ENCODE measurements at regions not wholly inside any gene's neighbourhood (a gene's known extent, or its start where the extent isn't known, plus 50 kb on each side); places are given as distances from the start of the nearest gene placed in this dataset.
A peak's percentile ranks its signal among the peaks of the same experiment; 100 is the strongest.

GRCh38 chr9:109561137-109561536 is 63.0 kb upstream of the PTPN3 start:
- Histone ChIP-seq H3K36me3 (no peaks in the 10 kb centered on the region), H3K4me1 (peaks cover 0 to 8% (median 0%) of the 10 kb centered on the region in 12 donors), H3K4me3 (no peak overlapping the region), H3K27me3 (peaks cover 0 to 9% (median 0%) of the 10 kb centered on the region in 9 donors), H3K9me3 (no peaks in the 10 kb centered on the region), H3K27ac (peak overlapping the region in 6 of 12 donors; percentile 52 to 78 (median 64))
- intact Hi-C loops (cut with DNase I): no loop called here
- 51 to 62% (median 61%) methylated on average over 4 of the region's 4 CpGs for WGBS, 4 donors
- ATAC-seq (no peak), DNase-seq (no peak)
- TF ChIP-seq POLR2A (IDR thresholded peaks at IDR 0.05): no peak
- no peak for TF ChIP-seq CTCF (IDR thresholded peaks at IDR 0.05)

- TF ChIP-seq CTCF (IDR thresholded peaks at IDR 0.05) (no peak), POLR2A (IDR thresholded peaks at IDR 0.05) (no peak)
- Histone ChIP-seq H3K27ac (no peak overlapping the region), H3K36me3 (no peaks in the 10 kb centered on the region), H3K27me3 (peaks cover 0 to 15% (median 3%) of the 10 kb centered on the region in 9 donors), H3K4me1 (peaks cover 0 to 8% (median 0%) of the 10 kb centered on the region in 12 donors), H3K4me3 (no peak overlapping the region), H3K9me3 (peaks cover 0 to 7% (median 0%) of the 10 kb centered on the region in 12 donors)
- ATAC-seq (peak in 1 of 4 donors; percentile 22), DNase-seq (no peak)
- intact Hi-C loops (cut with DNase I): no loop called here
- 78 to 92% (median 82%) methylated on average over 2 of the region's 2 CpGs for WGBS, 4 donors
Observed at GRCh38 chr9:109568089-109568488, 70.0 kb upstream of the PTPN3 start.

- H3K27me3 ChIP-seq: peaks cover 0 to 15% (median 3%) of the 10 kb centered on the region in 9 donors
- TF ChIP-seq POLR2A (IDR thresholded peaks at IDR 0.05) (no peak), CTCF (IDR thresholded peaks at IDR 0.05) (no peak)
- peaks cover 0 to 8% (median 0%) of the 10 kb centered on the region in 12 donors for H3K4me1 ChIP-seq
- peaks cover 0 to 7% (median 0%) of the 10 kb centered on the region in 12 donors for H3K9me3 ChIP-seq
- peak overlapping the region in 3 of 12 donors; percentile 2 to 35 (median 26) for H3K27ac ChIP-seq
- H3K4me3 ChIP-seq: no peak overlapping the region
- no peaks in the 10 kb centered on the region for H3K36me3 ChIP-seq
- DNase-seq: peak in 4 of 5 donors; percentile 24 to 83 (median 52)
- peak; percentile 93 to 98 (median 94) for ATAC-seq
- intact Hi-C loops (cut with DNase I): no loop called here
- WGBS, 4 donors: 50 to 67% (median 56%) methylated on average over 1 to 2 of the region's 2 CpGs
Observed at GRCh38 chr9:109568568-109569210, 70.6 kb upstream of the PTPN3 start.

GRCh38 chr9:109574061-109574882 is 76.2 kb upstream of the PTPN3 start:
- peak in 2 of 5 donors; percentile 29 to 51 for DNase-seq
- intact Hi-C loops (cut with DNase I): loop anchor here (1.0 to 10.0 kb wide), 16 partner anchors 78 to 1051 kb away; no protein-coding TSS in a partner anchor

More at GRCh38 chr9:109574061-109574882, 76.2 kb upstream of the PTPN3 start:
- TF ChIP-seq CTCF (IDR thresholded peaks at IDR 0.05) (peak; percentile 48 to 80 (median 70)), POLR2A (IDR thresholded peaks at IDR 0.05) (no peak)
- Histone ChIP-seq H3K36me3 (no peaks in the 10 kb centered on the region), H3K9me3 (peaks cover 0 to 7% (median 0%) of the 10 kb centered on the region in 12 donors), H3K4me3 (no peak overlapping the region), H3K27ac (no peak overlapping the region), H3K27me3 (no peaks in the 10 kb centered on the region), H3K4me1 (peaks cover 0 to 4% (median 0%) of the 10 kb centered on the region in 12 donors)
- peak; percentile 71 to 81 (median 74) for ATAC-seq
- 4 to 13% (median 5%) methylated on average over 2 of the region's 2 CpGs for WGBS, 4 donors

Measured in heart left ventricle (tissue), 16 donors.